ENCODE measurements at regions not wholly inside any gene's neighbourhood (a gene's known extent, or its start where the extent isn't known, plus 50 kb on each side); places are given as distances from the start of the nearest gene placed in this dataset.
A peak's percentile ranks its signal among the peaks of the same experiment; 100 is the strongest.
"Not testable (repeated sequence)": the region's sequence is repeated elsewhere in the genome, so short reads cannot be mapped to it uniquely, and the experiment has no call there.

- DNase-seq (ENCODE audit: low read depth in 2 of 2), result no peak
Observed at GRCh38 chr15:62320259-62320658, 155.2 kb upstream of the C2CD4B start.

GRCh38 chr15:62323353-62323890, 158.3 kb upstream of the C2CD4B start:
- DNase-seq (ENCODE audit: low read depth in 2 of 2), result no peak

- DNase-seq (ENCODE audit: low read depth in 2 of 2), result no peak
Observed at GRCh38 chr15:62324382-62324781, 159.3 kb upstream of the C2CD4B start.

- no peak for DNase-seq (ENCODE audit: low read depth in 2 of 2)
Observed at GRCh38 chr15:62325597-62325996, 160.5 kb upstream of the C2CD4B start.

- no peak for DNase-seq (ENCODE audit: low read depth in 2 of 2)
Observed at GRCh38 chr15:62326460-62327011, 161.5 kb upstream of the C2CD4B start.

GRCh38 chr15:62327406-62327805, 162.3 kb upstream of the C2CD4B start:
- DNase-seq (ENCODE audit: low read depth in 2 of 2), result no peak

- not testable (repeated sequence) for DNase-seq (ENCODE audit: low read depth in 2 of 2)
Observed at GRCh38 chr15:62332472-62332871, 167.4 kb upstream of the C2CD4B start.

- DNase-seq (ENCODE audit: low read depth in 2 of 2), result no peak
Observed at GRCh38 chr15:62334536-62334935, 169.5 kb upstream of the C2CD4B start.

GRCh38 chr15:62337934-62338333, 172.8 kb upstream of the C2CD4B start:
- no peak for DNase-seq (ENCODE audit: low read depth in 2 of 2)

GRCh38 chr15:62338497-62338896, 173.4 kb upstream of the C2CD4B start:
- DNase-seq (ENCODE audit: low read depth in 2 of 2), result no peak

- no peak for DNase-seq (ENCODE audit: low read depth in 2 of 2)
Observed at GRCh38 chr15:62342959-62343358, 177.9 kb upstream of the C2CD4B start.

GRCh38 chr15:62343397-62343796, 178.3 kb upstream of the C2CD4B start:
- DNase-seq (ENCODE audit: low read depth in 2 of 2), result no peak

- peak in 1 of 2 donors; percentile 19 for DNase-seq (ENCODE audit: low read depth in 2 of 2)
Observed at GRCh38 chr15:62344806-62345539, 179.9 kb upstream of the C2CD4B start.

- no peak for DNase-seq (ENCODE audit: low read depth in 2 of 2)
Observed at GRCh38 chr15:62346168-62346567, 181.1 kb upstream of the C2CD4B start.

- DNase-seq (ENCODE audit: low read depth in 2 of 2), result no peak
Observed at GRCh38 chr15:62348118-62348517, 183.0 kb upstream of the C2CD4B start.

- DNase-seq (ENCODE audit: low read depth in 2 of 2), result no peak
Observed at GRCh38 chr15:62348623-62349022, 183.5 kb upstream of the C2CD4B start.

GRCh38 chr15:62352817-62353216, 187.7 kb upstream of the C2CD4B start:
- no peak for DNase-seq (ENCODE audit: low read depth in 2 of 2)

GRCh38 chr15:62357431-62357830, 192.3 kb upstream of the C2CD4B start:
- no peak for DNase-seq (ENCODE audit: low read depth in 2 of 2)

GRCh38 chr15:62359416-62359815, 194.3 kb upstream of the C2CD4B start:
- DNase-seq (ENCODE audit: low read depth in 2 of 2), result no peak

GRCh38 chr15:62360332-62361097, 195.4 kb upstream of the C2CD4B start:
- no peak for DNase-seq (ENCODE audit: low read depth in 2 of 2)

- DNase-seq (ENCODE audit: low read depth in 2 of 2), result no peak
Observed at GRCh38 chr15:62362144-62362543, 197.1 kb upstream of the C2CD4B start.

GRCh38 chr15:62362608-62363007, 197.5 kb upstream of the C2CD4B start:
- DNase-seq (ENCODE audit: low read depth in 2 of 2), result no peak

GRCh38 chr15:62363913-62364312, 198.8 kb upstream of the C2CD4B start:
- no peak for DNase-seq (ENCODE audit: low read depth in 2 of 2)
